ENCODE measurements at regions not wholly inside any gene's neighbourhood (a gene's known extent, or its start where the extent isn't known, plus 50 kb on each side); places are given as distances from the start of the nearest gene placed in this dataset.
"Not testable (repeated sequence)": the region's sequence is repeated elsewhere in the genome, so short reads cannot be mapped to it uniquely, and the experiment has no call there.

- H3K9me3 ChIP-seq: no peaks in the 10 kb centered on the region
- H3K27ac ChIP-seq: no peak overlapping the region
- DNase-seq (no peak), ATAC-seq (no peak)
- no peaks in the 10 kb centered on the region for H3K27me3 ChIP-seq
- TF ChIP-seq CTCF (IDR thresholded peaks at IDR 0.05): no peak
- H3K36me3 ChIP-seq: no peaks in the 10 kb centered on the region
- no peaks in the 10 kb centered on the region for H3K4me1 ChIP-seq
- intact Hi-C loops (cut with DNase I): no loop called here
- H3K4me3 ChIP-seq: no peak overlapping the region
These were observed 299.9 kb downstream of the PPP4R3C start for GRCh38 chrX:27163236-27163635.

- no peaks in the 10 kb centered on the region for H3K27me3 ChIP-seq
- intact Hi-C loops (cut with DNase I): no loop called here
- no peak for TF ChIP-seq CTCF (IDR thresholded peaks at IDR 0.05)
- ATAC-seq (no peak), DNase-seq (no peak)
- H3K36me3 ChIP-seq: no peaks in the 10 kb centered on the region
- no peak overlapping the region for H3K27ac ChIP-seq
- H3K4me1 ChIP-seq: no peaks in the 10 kb centered on the region
- H3K4me3 ChIP-seq: no peak overlapping the region
- H3K9me3 ChIP-seq: no peaks in the 10 kb centered on the region
These were observed 300.6 kb downstream of the PPP4R3C start for GRCh38 chrX:27162496-27162895.

GRCh38 chrX:27156921-27157320, 306.2 kb downstream of the PPP4R3C start:
- DNase-seq; H3K4me3 ChIP-seq; ATAC-seq; intact Hi-C loops (cut with DNase I); H3K27me3 ChIP-seq; H3K27ac ChIP-seq; H3K4me1 ChIP-seq; H3K9me3 ChIP-seq; H3K36me3 ChIP-seq: not testable (repeated sequence)

- ATAC-seq: no peak
- Histone ChIP-seq H3K9me3 (no peaks in the 10 kb centered on the region), H3K4me1 (no peaks in the 10 kb centered on the region), H3K36me3 (no peaks in the 10 kb centered on the region), H3K4me3 (no peak overlapping the region), H3K27me3 (no peaks in the 10 kb centered on the region), H3K27ac (no peak overlapping the region)
- no peak for TF ChIP-seq CTCF (IDR thresholded peaks at IDR 0.05)
- no peak for DNase-seq
- intact Hi-C loops (cut with DNase I): no loop called here
These were observed 326.8 kb downstream of the PPP4R3C start for GRCh38 chrX:27136325-27136724.

- no peak for TF ChIP-seq CTCF (IDR thresholded peaks at IDR 0.05)
- DNase-seq: peak in 1 of 4 donors; percentile 2
- Histone ChIP-seq H3K27ac (no peak overlapping the region), H3K36me3 (no peaks in the 10 kb centered on the region), H3K4me3 (no peak overlapping the region), H3K4me1 (no peaks in the 10 kb centered on the region), H3K27me3 (no peaks in the 10 kb centered on the region), H3K9me3 (no peaks in the 10 kb centered on the region)
- ATAC-seq: no peak
- intact Hi-C loops (cut with DNase I): no loop called here
These were observed 330.3 kb downstream of the PPP4R3C start for GRCh38 chrX:27132862-27133261.

- H3K27me3 ChIP-seq; H3K36me3 ChIP-seq; DNase-seq; intact Hi-C loops (cut with DNase I); ATAC-seq; H3K4me3 ChIP-seq; H3K9me3 ChIP-seq; H3K4me1 ChIP-seq; H3K27ac ChIP-seq: not testable (repeated sequence)
These were observed 376.0 kb downstream of the PPP4R3C start for GRCh38 chrX:27087176-27087575.
